Heart left ventricle (tissue), 16 donors: ENCODE measurements at regions not wholly inside any gene's neighbourhood (a gene's known extent, or its start where the extent isn't known, plus 50 kb on each side); places are given as distances from the start of the nearest gene placed in this dataset.
"Not testable (repeated sequence)": the region's sequence is repeated elsewhere in the genome, so short reads cannot be mapped to it uniquely, and the experiment has no call there.

Experiments used
- ATAC-seq, 4 donors: fragments of 200-7000 bp; cut with Tn5 transposase; one replicate each; pipeline ENCODE4 v1.9.1; 2020 to 2022; ENCODE audit warnings: moderate library complexity in 4 of 4, mild to moderate bottlenecking in 3 of 4, moderate number of reproducible peaks in 1 of 4
- DNase-seq, 5 donors: peaks; one replicate each; pipeline ENCODE4 v3.0.0-alpha.2; 2020
- H3K27ac ChIP-seq, 12 donors: fragments of 200-600 bp; sonication (generic) in 4 of 12; one replicate each; pipeline versions ENCODE4 v1.5.0 to v1.8.0; 2016 to 2022; ENCODE audit warnings: mild to moderate bottlenecking in 2 of 12
- H3K27me3 ChIP-seq, 9 donors: fragments of 200-600 bp; sonication (generic) in 2 of 9; one replicate each; pipeline versions ENCODE4 v1.5.1 to v1.8.0; 2016 to 2022; ENCODE audit warnings: mild to moderate bottlenecking in 3 of 9
- H3K36me3 ChIP-seq, 9 donors: fragments of 200-600 bp; sonication (generic) in 2 of 9; one replicate each; pipeline versions ENCODE4 v1.5.0 to v1.8.0; 2018 to 2022; ENCODE audit warnings: mild to moderate bottlenecking in 2 of 9
- H3K4me1 ChIP-seq, 12 donors: fragments of 200-600 bp; sonication (generic) in 4 of 12; one replicate each; pipeline versions ENCODE4 v1.5.0 to v1.8.0; 2016 to 2022; ENCODE audit warnings: mild to moderate bottlenecking in 3 of 12
- H3K4me3 ChIP-seq, 12 donors: fragments of 200-600 bp; sonication (generic) in 4 of 12; one replicate each; pipeline versions ENCODE4 v1.5.0 to v1.8.0; 2017 to 2022; ENCODE audit warnings: mild to moderate bottlenecking in 9 of 12, moderate library complexity in 4 of 12
- H3K9me3 ChIP-seq, 12 donors: fragments of 200-600 bp; sonication (generic) in 4 of 12; one replicate each; pipeline versions ENCODE4 v1.5.0 to v1.8.0; 2016 to 2022; ENCODE audit warnings: mild to moderate bottlenecking in 1 of 12
- CTCF ChIP-seq, 12 donors: fragments of 200-600 bp; sonication (generic) in 4 of 12; IDR thresholded peaks; one replicate each; pipeline versions ENCODE4 v1.5.0 to v1.8.0; 2018 to 2022; ENCODE audit warnings: antibody characterized with exemption in 12 of 12, mild to moderate bottlenecking in 5 of 12
- POLR2A ChIP-seq, 2 donors: fragments of 450-650 bp; IDR thresholded peaks; one replicate each; pipeline ENCODE4 v1.6.1; 2017; ENCODE audit warnings: antibody characterized with exemption in 2 of 2, mild to moderate bottlenecking in 2 of 2, moderate library complexity in 2 of 2
- WGBS, 4 donors: extraction: QIAGEN DNeasy Blood & Tissue Kit in 2 of 4; methylation state at CpG; one replicate each; pipeline versions ENCODE4 v1.1.5 to v1.1.7; 2013 to 2018; 5-methylcytosine and 5-hydroxymethylcytosine counted together
- intact Hi-C, 10 donors: fragments of 100-400 bp; cut with DNase I; formaldehyde crosslinking; loops; one replicate each; pipeline versions ENCODE4 v1.11.1 to v1.14.2; 2022
- donor health status: ischemic (EF 13 %, LVEDD 7.1; RV severe dilation, severe dysfunction).
- donor health status: healthy with polysubstance abuse.
- donor health status: DM: no; HTN: yes; CAD: no.
- donor health status: DM: no; HTN: no; CAD: no.
- donor health status: ischemic (EF 25% LVEDD 6.9; RV normal size, moderate dysfunction).
- donor health status: ischemic (EF 25% LVEDD 5.7; RV mildly dilated, moderate dysfunction).
- donor health status: healthy.
- donor health status: DM: yes; HTN: yes; CAD: no.
- donor health status: ischemic (EF 35%, LVEDD 5.7; RV mildly dilated, moderate dysfunction).
- donor health status: nonischemic (EF 11% LVEDD 7.7; RV severe dilation, severe dysfunction).
- donor health status: DM: yes; HTN: yes; CAD: no.
- donor health status: PGD.
- donor health status: ischemic (EF 29% LVEDD 5.4; RV normal size, mild dysfunction).
- donor health status: nonischemic (EF 23%, LVEDD 6.1; RV moderate dilation, normal function).

GRCh38 chr7:32765649-32766251 lies 125.8 kb downstream of the KBTBD2 start:
- Histone ChIP-seq H3K27me3 (peaks cover 0 to 17% (median 0%) of the 10 kb centered on the region in 9 donors), H3K4me1 (peaks cover 0 to 12% (median 0%) of the 10 kb centered on the region in 12 donors)
- not testable (repeated sequence) for H3K36me3 ChIP-seq, ATAC-seq, H3K27ac ChIP-seq, H3K9me3 ChIP-seq, DNase-seq, H3K4me3 ChIP-seq
- peak; percentile 29 to 68 (median 54) for TF ChIP-seq CTCF (IDR thresholded peaks at IDR 0.05)
- 17 to 29% (median 22%) methylated on average over 4 of the region's 4 CpGs for WGBS, 4 donors
- intact Hi-C loops = loop anchor here in 3 of 10 donors (10.0 kb wide), 1 partner anchor 339 kb away; the partner anchor contains the start of gene RP9 (in 3 of the 3)

DNA sequence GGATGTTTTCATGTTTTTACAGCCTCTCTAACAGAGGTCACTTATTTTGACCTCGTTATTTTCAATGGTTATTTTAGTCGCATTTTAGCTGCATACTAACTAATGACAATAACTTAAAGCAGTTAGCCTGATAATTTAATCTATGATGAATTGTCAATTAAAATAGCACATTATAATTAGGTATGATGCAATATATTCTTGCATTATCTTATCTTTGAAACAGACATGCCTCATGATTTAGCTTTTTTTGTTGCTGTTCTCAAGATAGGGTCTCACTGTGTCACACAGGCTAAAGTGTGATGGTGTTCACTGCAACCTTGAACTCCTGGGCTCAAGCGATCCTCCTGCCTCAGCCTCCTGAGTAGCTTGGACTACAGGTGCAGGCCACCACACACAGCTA lies 126.4 kb downstream of the KBTBD2 start:
- Histone ChIP-seq H3K4me1 (peaks cover 0 to 15% (median 0%) of the 10 kb centered on the region in 12 donors), H3K36me3 (no peaks in the 10 kb centered on the region), H3K27me3 (peaks cover 0 to 17% (median 0%) of the 10 kb centered on the region in 9 donors), H3K4me3 (no peak overlapping the region), H3K9me3 (peaks cover 0 to 2% (median 0%) of the 10 kb centered on the region in 12 donors), H3K27ac (no peak overlapping the region)
- TF ChIP-seq POLR2A (IDR thresholded peaks at IDR 0.05) (no peak), CTCF (IDR thresholded peaks at IDR 0.05) (no peak)
- DNase-seq (no peak), ATAC-seq (no peak)
- 53 to 64% (median 61%) methylated on average over 3 of the region's 3 CpGs for WGBS, 4 donors
- intact Hi-C loops = loop anchor here in 3 of 10 donors (10.0 kb wide), 1 partner anchor 340 kb away; the partner anchor contains the start of gene RP9 (in 3 of the 3)

DNA sequence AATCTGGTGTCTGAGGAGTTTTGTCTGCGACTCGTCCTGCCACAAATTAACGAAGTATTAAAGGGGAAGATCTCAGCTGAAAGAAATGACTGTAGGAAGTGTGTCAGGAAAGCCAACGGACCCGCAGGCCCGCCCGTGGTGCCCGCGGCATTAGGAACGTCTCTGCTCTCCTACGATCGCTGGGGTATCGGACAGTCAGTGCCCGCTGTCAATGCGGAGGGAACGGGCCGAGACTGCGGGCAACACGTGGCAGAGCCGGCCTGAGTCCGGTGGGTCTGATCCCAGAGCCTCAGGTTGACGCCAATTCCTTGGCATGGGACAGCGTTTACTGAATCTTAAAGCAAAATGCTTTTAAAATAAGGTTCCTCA lies 128.7 kb downstream of the KBTBD2 start:
- DNase-seq (no peak), ATAC-seq (no peak)
- TF ChIP-seq POLR2A (IDR thresholded peaks at IDR 0.05) (no peak), CTCF (IDR thresholded peaks at IDR 0.05) (no peak)
- intact Hi-C loops = loop anchor here in 3 of 10 donors (10.0 kb wide), 1 partner anchor 342 kb away; the partner anchor contains the start of gene RP9 (in 3 of the 3)
- Histone ChIP-seq H3K4me1 (peaks cover 0 to 14% (median 0%) of the 10 kb centered on the region in 12 donors), H3K36me3 (no peaks in the 10 kb centered on the region), H3K27me3 (peaks cover 0 to 17% (median 0%) of the 10 kb centered on the region in 9 donors), H3K4me3 (peak overlapping the region in 2 of 12 donors; percentile 5 to 16), H3K9me3 (peaks cover 0 to 3% (median 0%) of the 10 kb centered on the region in 12 donors), H3K27ac (no peak overlapping the region)
- 64 to 73% (median 69%) methylated on average over 23 of the region's 23 CpGs for WGBS, 4 donors

DNA sequence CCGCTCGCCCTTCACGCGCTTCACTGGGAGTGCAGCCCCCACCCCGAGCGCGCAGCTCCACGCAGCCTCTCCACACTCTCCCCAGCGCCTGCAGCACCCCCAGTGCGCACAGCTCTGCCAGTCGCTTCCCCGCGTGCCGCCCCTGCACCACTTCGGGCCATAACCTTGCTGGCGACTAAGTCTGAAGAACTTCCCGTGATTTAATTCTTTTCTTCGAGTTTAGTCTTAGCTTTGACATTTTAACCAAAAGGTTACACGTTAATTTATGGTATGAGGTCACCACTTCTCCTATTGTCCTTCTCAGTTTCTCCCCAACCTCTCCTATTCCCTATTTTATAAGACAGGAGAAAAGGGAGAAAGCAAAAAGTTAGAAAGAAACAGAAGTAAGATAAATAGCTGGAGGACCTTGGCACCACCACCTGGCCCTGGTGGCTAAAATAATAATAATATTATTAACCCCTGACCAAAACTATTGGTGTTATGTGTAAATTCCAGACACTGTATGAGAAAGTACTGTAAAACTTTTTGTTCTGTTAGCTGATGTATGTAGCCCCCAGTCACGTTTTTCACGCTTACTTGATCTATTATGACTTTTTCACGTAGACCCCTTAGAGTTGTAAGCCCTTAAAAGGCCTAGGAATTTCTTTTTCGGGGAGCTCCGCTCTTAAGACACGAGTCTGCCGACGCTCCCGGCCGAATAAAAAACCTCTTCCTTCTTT lies 129.2 kb downstream of the KBTBD2 start:
- Histone ChIP-seq H3K4me3 (peak overlapping the region in 2 of 12 donors; percentile 5 to 16), H3K4me1 (peaks cover 0 to 14% (median 0%) of the 10 kb centered on the region in 12 donors), H3K27me3 (peaks cover 0 to 17% (median 0%) of the 10 kb centered on the region in 9 donors)
- not testable (repeated sequence) for H3K36me3 ChIP-seq, H3K27ac ChIP-seq, H3K9me3 ChIP-seq, DNase-seq
- intact Hi-C loops = loop anchor here in 3 of 10 donors (10.0 kb wide), 1 partner anchor 342 kb away; the partner anchor contains the start of gene RP9 (in 3 of the 3)
- peak in 1 of 4 donors; percentile 34 for ATAC-seq
- WGBS, 4 donors = 67 to 82% (median 77%) methylated on average over 23 to 29 of the region's 29 CpGs
